A549 (cell line): ENCODE measurements at regions not wholly inside any gene's neighbourhood (a gene's known extent, or its start where the extent isn't known, plus 50 kb on each side); places are given as distances from the start of the nearest gene placed in this dataset.

Source experiments
- CEBPB ChIP-seq, 2 experiments: fragments of >200 bp in 1 of 2; sonication (Bioruptor Twin) in 1 of 2; formaldehyde crosslinking in 1 of 2; IDR thresholded peaks; 2 replicates each; pipeline ENCODE4 v1.6.1; 2012 to 2016
- CHD4 ChIP-seq: fragments of 200-600 bp; sonication (generic); IDR thresholded peaks from 2 replicates; pipeline ENCODE4 v1.6.1; 2016; ENCODE audit warnings: antibody characterized with exemption, mild to moderate bottlenecking, borderline replicate concordance
- EP300 ChIP-seq, 2 experiments: fragments of >200 bp; sonication (Bioruptor Twin); formaldehyde crosslinking; IDR thresholded peaks; 2 replicates in 1 of 2; 3 replicates in 1 of 2; pipeline ENCODE4 v1.6.1; 2016 to 2017
- MAZ ChIP-seq: fragments of 150-350 bp; IDR thresholded peaks from 2 replicates; pipeline ENCODE4 v1.6.1; 2014; ENCODE audit warnings: antibody characterized with exemption, low read depth, low read length, borderline replicate concordance
- NR3C1 ChIP-seq: fragments of >200 bp; sonication (Bioruptor Twin); formaldehyde crosslinking; IDR thresholded peaks from 3 replicates; pipeline ENCODE4 v1.6.1; 2017
- RARB ChIP-seq: fragments of 250-450 bp; sonication (Bioruptor Pico); IDR thresholded peaks from 2 replicates; pipeline ENCODE4 v1.8.0; 2021; ENCODE audit warnings: mild to moderate bottlenecking, moderate library complexity
- RCOR1 ChIP-seq: fragments of 150-350 bp; IDR thresholded peaks from 2 replicates; pipeline ENCODE4 v1.6.1; 2014; ENCODE audit warnings: antibody characterized with exemption, low read length, low read depth
- RFX5 ChIP-seq: fragments of 450-650 bp; IDR thresholded peaks from 2 replicates; pipeline ENCODE4 v1.7.1; 2014; ENCODE audit warnings: antibody characterized with exemption, mild to moderate bottlenecking, moderate library complexity
- SMC3 ChIP-seq: fragments of >200 bp; sonication (Bioruptor Twin); formaldehyde crosslinking; IDR thresholded peaks from 3 replicates; pipeline ENCODE4 v1.6.1; 2018; ENCODE audit warnings: inconsistent platforms
- TF ChIP-seq, protein P1 (sequence below): fragments of >200 bp; sonication (Bioruptor Twin); formaldehyde crosslinking; IDR thresholded peaks from 3 replicates; pipeline ENCODE4 v1.5.1; 2016
- TF ChIP-seq, protein P2 (sequence below): fragments of 200-600 bp; sonication (generic); IDR thresholded peaks from 2 replicates; pipeline ENCODE4 v1.6.1; 2016; ENCODE audit warnings: antibody characterized with exemption, mild to moderate bottlenecking, moderate library complexity
- TF ChIP-seq, protein P3 (sequence below): fragments of >200 bp; sonication (Bioruptor Twin); formaldehyde crosslinking; IDR thresholded peaks from 3 replicates; pipeline ENCODE4 v1.6.1; 2016
- TF ChIP-seq, protein P4 (sequence below): fragments of 450-650 bp; IDR thresholded peaks from 2 replicates; pipeline ENCODE4 v1.6.1; 2014; ENCODE audit warnings: antibody characterized with exemption

DNA sequence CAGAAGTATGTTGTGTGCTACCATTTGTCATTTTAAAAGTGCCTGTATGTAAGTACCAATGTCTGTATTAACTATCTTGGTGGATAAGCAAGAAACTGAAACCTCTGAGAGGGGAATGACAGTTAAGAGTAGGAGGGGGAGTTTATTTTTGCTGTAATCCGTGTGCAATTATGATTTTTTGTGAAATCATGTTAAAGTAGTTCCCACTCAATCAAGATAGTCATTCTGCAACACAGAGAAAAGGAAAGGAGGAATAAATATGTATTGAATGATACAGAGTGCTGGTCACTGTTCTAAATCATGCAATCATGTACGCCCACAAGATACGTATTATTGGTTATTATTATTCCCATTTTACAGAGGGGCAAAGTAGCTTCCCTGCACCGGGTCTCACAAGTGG, 105.1 kb upstream of the UBE2E1 start:
- TF ChIP-seq, protein P1, sequence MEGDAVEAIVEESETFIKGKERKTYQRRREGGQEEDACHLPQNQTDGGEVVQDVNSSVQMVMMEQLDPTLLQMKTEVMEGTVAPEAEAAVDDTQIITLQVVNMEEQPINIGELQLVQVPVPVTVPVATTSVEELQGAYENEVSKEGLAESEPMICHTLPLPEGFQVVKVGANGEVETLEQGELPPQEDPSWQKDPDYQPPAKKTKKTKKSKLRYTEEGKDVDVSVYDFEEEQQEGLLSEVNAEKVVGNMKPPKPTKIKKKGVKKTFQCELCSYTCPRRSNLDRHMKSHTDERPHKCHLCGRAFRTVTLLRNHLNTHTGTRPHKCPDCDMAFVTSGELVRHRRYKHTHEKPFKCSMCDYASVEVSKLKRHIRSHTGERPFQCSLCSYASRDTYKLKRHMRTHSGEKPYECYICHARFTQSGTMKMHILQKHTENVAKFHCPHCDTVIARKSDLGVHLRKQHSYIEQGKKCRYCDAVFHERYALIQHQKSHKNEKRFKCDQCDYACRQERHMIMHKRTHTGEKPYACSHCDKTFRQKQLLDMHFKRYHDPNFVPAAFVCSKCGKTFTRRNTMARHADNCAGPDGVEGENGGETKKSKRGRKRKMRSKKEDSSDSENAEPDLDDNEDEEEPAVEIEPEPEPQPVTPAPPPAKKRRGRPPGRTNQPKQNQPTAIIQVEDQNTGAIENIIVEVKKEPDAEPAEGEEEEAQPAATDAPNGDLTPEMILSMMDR = no peak
- TF ChIP-seq MAZ = no peak
- no peak for TF ChIP-seq RFX5
- no peak for TF ChIP-seq SMC3
- no peak for TF ChIP-seq CHD4
- TF ChIP-seq, protein P2, sequence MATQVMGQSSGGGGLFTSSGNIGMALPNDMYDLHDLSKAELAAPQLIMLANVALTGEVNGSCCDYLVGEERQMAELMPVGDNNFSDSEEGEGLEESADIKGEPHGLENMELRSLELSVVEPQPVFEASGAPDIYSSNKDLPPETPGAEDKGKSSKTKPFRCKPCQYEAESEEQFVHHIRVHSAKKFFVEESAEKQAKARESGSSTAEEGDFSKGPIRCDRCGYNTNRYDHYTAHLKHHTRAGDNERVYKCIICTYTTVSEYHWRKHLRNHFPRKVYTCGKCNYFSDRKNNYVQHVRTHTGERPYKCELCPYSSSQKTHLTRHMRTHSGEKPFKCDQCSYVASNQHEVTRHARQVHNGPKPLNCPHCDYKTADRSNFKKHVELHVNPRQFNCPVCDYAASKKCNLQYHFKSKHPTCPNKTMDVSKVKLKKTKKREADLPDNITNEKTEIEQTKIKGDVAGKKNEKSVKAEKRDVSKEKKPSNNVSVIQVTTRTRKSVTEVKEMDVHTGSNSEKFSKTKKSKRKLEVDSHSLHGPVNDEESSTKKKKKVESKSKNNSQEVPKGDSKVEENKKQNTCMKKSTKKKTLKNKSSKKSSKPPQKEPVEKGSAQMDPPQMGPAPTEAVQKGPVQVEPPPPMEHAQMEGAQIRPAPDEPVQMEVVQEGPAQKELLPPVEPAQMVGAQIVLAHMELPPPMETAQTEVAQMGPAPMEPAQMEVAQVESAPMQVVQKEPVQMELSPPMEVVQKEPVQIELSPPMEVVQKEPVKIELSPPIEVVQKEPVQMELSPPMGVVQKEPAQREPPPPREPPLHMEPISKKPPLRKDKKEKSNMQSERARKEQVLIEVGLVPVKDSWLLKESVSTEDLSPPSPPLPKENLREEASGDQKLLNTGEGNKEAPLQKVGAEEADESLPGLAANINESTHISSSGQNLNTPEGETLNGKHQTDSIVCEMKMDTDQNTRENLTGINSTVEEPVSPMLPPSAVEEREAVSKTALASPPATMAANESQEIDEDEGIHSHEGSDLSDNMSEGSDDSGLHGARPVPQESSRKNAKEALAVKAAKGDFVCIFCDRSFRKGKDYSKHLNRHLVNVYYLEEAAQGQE = no peak
- TF ChIP-seq EP300 (IDR thresholded peaks at IDR 0.05) = no peak
- TF ChIP-seq RARB (CRISPR knock-in tag) = no peak
- no peak for TF ChIP-seq CEBPB (IDR thresholded peaks at IDR 0.05)
- no peak for TF ChIP-seq RCOR1
- TF ChIP-seq, protein P3, sequence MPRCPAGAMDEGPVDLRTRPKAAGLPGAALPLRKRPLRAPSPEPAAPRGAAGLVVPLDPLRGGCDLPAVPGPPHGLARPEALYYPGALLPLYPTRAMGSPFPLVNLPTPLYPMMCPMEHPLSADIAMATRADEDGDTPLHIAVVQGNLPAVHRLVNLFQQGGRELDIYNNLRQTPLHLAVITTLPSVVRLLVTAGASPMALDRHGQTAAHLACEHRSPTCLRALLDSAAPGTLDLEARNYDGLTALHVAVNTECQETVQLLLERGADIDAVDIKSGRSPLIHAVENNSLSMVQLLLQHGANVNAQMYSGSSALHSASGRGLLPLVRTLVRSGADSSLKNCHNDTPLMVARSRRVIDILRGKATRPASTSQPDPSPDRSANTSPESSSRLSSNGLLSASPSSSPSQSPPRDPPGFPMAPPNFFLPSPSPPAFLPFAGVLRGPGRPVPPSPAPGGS = no peak
- TF ChIP-seq, protein P4, sequence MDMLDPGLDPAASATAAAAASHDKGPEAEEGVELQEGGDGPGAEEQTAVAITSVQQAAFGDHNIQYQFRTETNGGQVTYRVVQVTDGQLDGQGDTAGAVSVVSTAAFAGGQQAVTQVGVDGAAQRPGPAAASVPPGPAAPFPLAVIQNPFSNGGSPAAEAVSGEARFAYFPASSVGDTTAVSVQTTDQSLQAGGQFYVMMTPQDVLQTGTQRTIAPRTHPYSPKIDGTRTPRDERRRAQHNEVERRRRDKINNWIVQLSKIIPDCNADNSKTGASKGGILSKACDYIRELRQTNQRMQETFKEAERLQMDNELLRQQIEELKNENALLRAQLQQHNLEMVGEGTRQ = no peak
- TF ChIP-seq NR3C1 = no peak
